ENCODE measurements at regions not wholly inside any gene's neighbourhood (a gene's known extent, or its start where the extent isn't known, plus 50 kb on each side); places are given as distances from the start of the nearest gene placed in this dataset.

GRCh38 chr12:94753036-94753679 lies 102.8 kb upstream of the TMCC3 start:
- TF ChIP-seq EZH2phosphoT487 (IDR thresholded peaks at IDR 0.05; ENCODE audit: low read depth, severe bottlenecking, unreplicated experiment) (no peak), CTCF (IDR thresholded peaks at IDR 0.05; ENCODE audit: poor library complexity) (no peak)

Measured in hepatocyte (in vitro differentiated cells).